ENCODE measurements at regions not wholly inside any gene's neighbourhood (a gene's known extent, or its start where the extent isn't known, plus 50 kb on each side); places are given as distances from the start of the nearest gene placed in this dataset.

DNA sequence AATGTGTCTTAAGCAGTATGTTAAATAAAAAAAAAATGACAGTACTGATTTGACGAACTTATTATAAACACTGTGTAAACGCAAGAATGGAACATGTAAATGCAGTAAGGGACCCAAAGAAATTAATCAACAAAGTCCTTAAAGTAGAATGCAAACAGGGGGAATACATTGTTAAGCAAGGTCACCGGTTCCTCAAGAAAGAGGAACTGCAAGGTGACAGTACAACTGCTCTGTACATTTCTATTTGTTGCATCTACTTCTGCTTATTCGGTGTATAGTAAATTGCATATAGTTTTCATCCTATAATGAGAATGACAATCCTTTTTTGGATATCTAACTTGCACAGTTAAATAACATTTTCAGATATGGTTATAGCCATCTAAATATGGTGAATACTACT lies 387.0 kb upstream of the SEMA3D start (continued):
- TF ChIP-seq, protein P1, sequence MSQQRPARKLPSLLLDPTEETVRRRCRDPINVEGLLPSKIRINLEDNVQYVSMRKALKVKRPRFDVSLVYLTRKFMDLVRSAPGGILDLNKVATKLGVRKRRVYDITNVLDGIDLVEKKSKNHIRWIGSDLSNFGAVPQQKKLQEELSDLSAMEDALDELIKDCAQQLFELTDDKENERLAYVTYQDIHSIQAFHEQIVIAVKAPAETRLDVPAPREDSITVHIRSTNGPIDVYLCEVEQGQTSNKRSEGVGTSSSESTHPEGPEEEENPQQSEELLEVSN (IDR thresholded peaks at IDR 0.05): no peak
- TF ChIP-seq TCF12 (IDR thresholded peaks at IDR 0.05; ENCODE audit: low read depth, low read length): no peak
- TF ChIP-seq YY1 (IDR thresholded peaks at IDR 0.05; ENCODE audit: low read depth, low read length): no peak
- no peak for TF ChIP-seq NANOG (IDR thresholded peaks at IDR 0.05; ENCODE audit: insufficient read depth, low read depth, low read length, poor library complexity, severe bottlenecking)
- no peak for TF ChIP-seq CREB1 (IDR thresholded peaks at IDR 0.05)
- no peak for TF ChIP-seq CEBPB (IDR thresholded peaks at IDR 0.05; ENCODE audit: low read depth, low read length)
- TF ChIP-seq EP300 (IDR thresholded peaks at IDR 0.05; ENCODE audit: borderline replicate concordance in 1 of 2, low read depth in 2 of 2, low read length in 2 of 2): no peak

All from H1 (cell line).